ENCODE measurements at regions not wholly inside any gene's neighbourhood (a gene's known extent, or its start where the extent isn't known, plus 50 kb on each side); places are given as distances from the start of the nearest gene placed in this dataset.
"Not testable (repeated sequence)": the region's sequence is repeated elsewhere in the genome, so short reads cannot be mapped to it uniquely, and the experiment has no call there.

GRCh38 chr2:123513351-123513750 is 511.7 kb upstream of the CNTNAP5 start (continued):
- TF ChIP-seq ZNF425 (CRISPR knock-in tag; conservative IDR thresholded peaks at IDR 0.05) (no peak), OVOL2 (CRISPR knock-in tag; IDR thresholded peaks at IDR 0.05; ENCODE audit: borderline replicate concordance) (no peak), CDX4 (CRISPR knock-in tag; IDR thresholded peaks at IDR 0.05; ENCODE audit: borderline replicate concordance) (no peak)

- H3K4me1 Mint-ChIP-seq, result peaks cover 17% of the 10 kb centered on the region
- no peak for TF ChIP-seq FOXP4 (CRISPR knock-in tag; IDR thresholded peaks at IDR 0.05)
- TF ChIP-seq TEAD4 (CRISPR knock-in tag; IDR thresholded peaks at IDR 0.05), result no peak
- no peak for TF ChIP-seq ZNF396 (CRISPR knock-in tag; IDR thresholded peaks at IDR 0.05; ENCODE audit: borderline replicate concordance)
- no peak for TF ChIP-seq TP53 (CRISPR knock-in tag; IDR thresholded peaks at IDR 0.05)
- H3K27ac Mint-ChIP-seq, result peak overlapping the region; percentile 24; the same call in 1 of the 2 replicates
- POLR2A ChIA-PET, result interaction anchor here (0.7 kb wide), 1 partner anchor 708 kb away, joined by 3 read pairs; no protein-coding TSS in a partner anchor
- DNase-seq (ENCODE audit: low spot score) (no peak), ATAC-seq (peak; percentile 82)
- peaks cover 4% of the 10 kb centered on the region; the same call in 1 of the 2 replicates for H3K9me3 Mint-ChIP-seq
- CTCF ChIA-PET, result no interaction called here
- no peaks in the 10 kb centered on the region for H3K27me3 Mint-ChIP-seq (ENCODE audit: low read depth)
- no peaks in the 10 kb centered on the region for H3K36me3 Mint-ChIP-seq
- no peak overlapping the region for H3K4me3 Mint-ChIP-seq
Measured at GRCh38 chr2:123514613-123515207, 510.4 kb upstream of the CNTNAP5 start.

GRCh38 chr2:123518367-123518766 is 506.7 kb upstream of the CNTNAP5 start:
- TF ChIP-seq FOXP1 (CRISPR knock-in tag; IDR thresholded peaks at IDR 0.05; ENCODE audit: borderline replicate concordance) (no peak), HMGXB4 (CRISPR knock-in tag; IDR thresholded peaks at IDR 0.05) (no peak), SMAD4 (CRISPR knock-in tag; IDR thresholded peaks at IDR 0.05) (no peak), SMAD3 (CRISPR knock-in tag; IDR thresholded peaks at IDR 0.05; ENCODE audit: borderline replicate concordance) (no peak)
- Mint-ChIP-seq H3K27me3 (ENCODE audit: low read depth) (no peaks in the 10 kb centered on the region), H3K4me3 (no peak overlapping the region), H3K4me1 (peaks cover 16% of the 10 kb centered on the region), H3K27ac (no peak overlapping the region), H3K36me3 (no peaks in the 10 kb centered on the region), H3K9me3 (peaks cover 5% of the 10 kb centered on the region)
- ChIA-PET POLR2A (no interaction called here), CTCF (no interaction called here)
- DNase-seq (ENCODE audit: low spot score), result no peak
- no peak for ATAC-seq

- no peaks in the 10 kb centered on the region for H3K27me3 Mint-ChIP-seq (ENCODE audit: low read depth)
- no peak for ATAC-seq
- H3K4me3 Mint-ChIP-seq, result no peak overlapping the region
- no peak overlapping the region for H3K27ac Mint-ChIP-seq
- ChIA-PET POLR2A (no interaction called here), CTCF (no interaction called here)
- H3K9me3 Mint-ChIP-seq, result peaks cover 24% of the 10 kb centered on the region
- DNase-seq (ENCODE audit: low spot score), result no peak
- no peak for TF ChIP-seq CDX4 (CRISPR knock-in tag; IDR thresholded peaks at IDR 0.05; ENCODE audit: borderline replicate concordance)
- no peak for TF ChIP-seq ZNF423 (CRISPR knock-in tag; IDR thresholded peaks at IDR 0.05)
- TF ChIP-seq ZNF138 (CRISPR knock-in tag; conservative IDR thresholded peaks at IDR 0.05), result no peak
- no peak for TF ChIP-seq MYBL2 (CRISPR knock-in tag; IDR thresholded peaks at IDR 0.05)
- TF ChIP-seq MAX (CRISPR knock-in tag; IDR thresholded peaks at IDR 0.05), result no peak
- no peaks in the 10 kb centered on the region for H3K4me1 Mint-ChIP-seq
- H3K36me3 Mint-ChIP-seq, result peaks cover 15% of the 10 kb centered on the region
Measured at GRCh38 chr2:123521854-123522253, 503.2 kb upstream of the CNTNAP5 start.

GRCh38 chr2:123522498-123522897 is 502.6 kb upstream of the CNTNAP5 start:
- peaks cover 28% of the 10 kb centered on the region for H3K9me3 Mint-ChIP-seq
- CTCF ChIA-PET; H3K27ac Mint-ChIP-seq; POLR2A ChIA-PET; DNase-seq (ENCODE audit: low spot score); H3K4me3 Mint-ChIP-seq; ATAC-seq; H3K4me1 Mint-ChIP-seq; H3K27me3 Mint-ChIP-seq (ENCODE audit: low read depth): not testable (repeated sequence)
- peaks cover 15% of the 10 kb centered on the region for H3K36me3 Mint-ChIP-seq

All from WTC11 (cell line).